ENCODE measurements at regions not wholly inside any gene's neighbourhood (a gene's known extent, or its start where the extent isn't known, plus 50 kb on each side); places are given as distances from the start of the nearest gene placed in this dataset.

GRCh38 chr11:116696381-116696941, 76.3 kb downstream of the BUD13 start:
- Histone ChIP-seq H3F3A (replicated peaks; ENCODE audit: low read depth) (no peaks in the 10 kb centered on the region), H3K27me3 (ENCODE audit: insufficient read depth) (no peaks in the 10 kb centered on the region), H4K20me1 (replicated peaks; ENCODE audit: insufficient read depth) (no peaks in the 10 kb centered on the region), H3K4me3 (no peak overlapping the region), H3K4me1 (ENCODE audit: insufficient read depth) (peaks cover 11% of the 10 kb centered on the region), H3K79me2 (replicated peaks; ENCODE audit: insufficient read depth) (no peaks in the 10 kb centered on the region), H3K9me2 (ENCODE audit: insufficient read depth) (0 out of 2 replicates have a peak, but pooled peaks cover 3% of the 10 kb centered on the region), H2AFZ (peak overlapping the region; percentile 81), H3K36me3 (ENCODE audit: insufficient read depth) (no peaks in the 10 kb centered on the region), H3K4me2 (peak overlapping the region; percentile 51; the same call in 1 of the 2 replicates), H3K27ac (ENCODE audit: low read depth) (no peak overlapping the region)
- Mint-ChIP-seq H3K36me3 (ENCODE audit: low read depth) (no peaks in the 10 kb centered on the region), H3K27ac (no peak overlapping the region), H3K4me3 (no peak overlapping the region), H3K9me3 (no peaks in the 10 kb centered on the region), H3K27me3 (ENCODE audit: insufficient read depth, low read depth, poor library complexity) (peaks cover 12% of the 10 kb centered on the region), H3K4me1 (peaks cover 11% of the 10 kb centered on the region; the same call in 2 of the 3 replicates)
- TF ChIP-seq, protein P1, sequence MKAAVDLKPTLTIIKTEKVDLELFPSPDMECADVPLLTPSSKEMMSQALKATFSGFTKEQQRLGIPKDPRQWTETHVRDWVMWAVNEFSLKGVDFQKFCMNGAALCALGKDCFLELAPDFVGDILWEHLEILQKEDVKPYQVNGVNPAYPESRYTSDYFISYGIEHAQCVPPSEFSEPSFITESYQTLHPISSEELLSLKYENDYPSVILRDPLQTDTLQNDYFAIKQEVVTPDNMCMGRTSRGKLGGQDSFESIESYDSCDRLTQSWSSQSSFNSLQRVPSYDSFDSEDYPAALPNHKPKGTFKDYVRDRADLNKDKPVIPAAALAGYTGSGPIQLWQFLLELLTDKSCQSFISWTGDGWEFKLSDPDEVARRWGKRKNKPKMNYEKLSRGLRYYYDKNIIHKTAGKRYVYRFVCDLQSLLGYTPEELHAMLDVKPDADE (IDR thresholded peaks at IDR 0.05), result no peak
- TF ChIP-seq, protein P2, sequence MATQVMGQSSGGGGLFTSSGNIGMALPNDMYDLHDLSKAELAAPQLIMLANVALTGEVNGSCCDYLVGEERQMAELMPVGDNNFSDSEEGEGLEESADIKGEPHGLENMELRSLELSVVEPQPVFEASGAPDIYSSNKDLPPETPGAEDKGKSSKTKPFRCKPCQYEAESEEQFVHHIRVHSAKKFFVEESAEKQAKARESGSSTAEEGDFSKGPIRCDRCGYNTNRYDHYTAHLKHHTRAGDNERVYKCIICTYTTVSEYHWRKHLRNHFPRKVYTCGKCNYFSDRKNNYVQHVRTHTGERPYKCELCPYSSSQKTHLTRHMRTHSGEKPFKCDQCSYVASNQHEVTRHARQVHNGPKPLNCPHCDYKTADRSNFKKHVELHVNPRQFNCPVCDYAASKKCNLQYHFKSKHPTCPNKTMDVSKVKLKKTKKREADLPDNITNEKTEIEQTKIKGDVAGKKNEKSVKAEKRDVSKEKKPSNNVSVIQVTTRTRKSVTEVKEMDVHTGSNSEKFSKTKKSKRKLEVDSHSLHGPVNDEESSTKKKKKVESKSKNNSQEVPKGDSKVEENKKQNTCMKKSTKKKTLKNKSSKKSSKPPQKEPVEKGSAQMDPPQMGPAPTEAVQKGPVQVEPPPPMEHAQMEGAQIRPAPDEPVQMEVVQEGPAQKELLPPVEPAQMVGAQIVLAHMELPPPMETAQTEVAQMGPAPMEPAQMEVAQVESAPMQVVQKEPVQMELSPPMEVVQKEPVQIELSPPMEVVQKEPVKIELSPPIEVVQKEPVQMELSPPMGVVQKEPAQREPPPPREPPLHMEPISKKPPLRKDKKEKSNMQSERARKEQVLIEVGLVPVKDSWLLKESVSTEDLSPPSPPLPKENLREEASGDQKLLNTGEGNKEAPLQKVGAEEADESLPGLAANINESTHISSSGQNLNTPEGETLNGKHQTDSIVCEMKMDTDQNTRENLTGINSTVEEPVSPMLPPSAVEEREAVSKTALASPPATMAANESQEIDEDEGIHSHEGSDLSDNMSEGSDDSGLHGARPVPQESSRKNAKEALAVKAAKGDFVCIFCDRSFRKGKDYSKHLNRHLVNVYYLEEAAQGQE (IDR thresholded peaks at IDR 0.05; ENCODE audit: unreplicated experiment), result no peak
- TF ChIP-seq EZH2 (IDR thresholded peaks at IDR 0.05; ENCODE audit: low read depth, unreplicated experiment), result no peak
- no peak for TF ChIP-seq EZH2phosphoT487 (IDR thresholded peaks at IDR 0.05; ENCODE audit: unreplicated experiment)
- TF ChIP-seq, protein P3, sequence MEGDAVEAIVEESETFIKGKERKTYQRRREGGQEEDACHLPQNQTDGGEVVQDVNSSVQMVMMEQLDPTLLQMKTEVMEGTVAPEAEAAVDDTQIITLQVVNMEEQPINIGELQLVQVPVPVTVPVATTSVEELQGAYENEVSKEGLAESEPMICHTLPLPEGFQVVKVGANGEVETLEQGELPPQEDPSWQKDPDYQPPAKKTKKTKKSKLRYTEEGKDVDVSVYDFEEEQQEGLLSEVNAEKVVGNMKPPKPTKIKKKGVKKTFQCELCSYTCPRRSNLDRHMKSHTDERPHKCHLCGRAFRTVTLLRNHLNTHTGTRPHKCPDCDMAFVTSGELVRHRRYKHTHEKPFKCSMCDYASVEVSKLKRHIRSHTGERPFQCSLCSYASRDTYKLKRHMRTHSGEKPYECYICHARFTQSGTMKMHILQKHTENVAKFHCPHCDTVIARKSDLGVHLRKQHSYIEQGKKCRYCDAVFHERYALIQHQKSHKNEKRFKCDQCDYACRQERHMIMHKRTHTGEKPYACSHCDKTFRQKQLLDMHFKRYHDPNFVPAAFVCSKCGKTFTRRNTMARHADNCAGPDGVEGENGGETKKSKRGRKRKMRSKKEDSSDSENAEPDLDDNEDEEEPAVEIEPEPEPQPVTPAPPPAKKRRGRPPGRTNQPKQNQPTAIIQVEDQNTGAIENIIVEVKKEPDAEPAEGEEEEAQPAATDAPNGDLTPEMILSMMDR (conservative IDR thresholded peaks at IDR 0.05; ENCODE audit: low read depth in 2 of 2), result no peak
- TF ChIP-seq POLR2AphosphoS5 (IDR thresholded peaks at IDR 0.05; ENCODE audit: low read depth), result no peak
- TF ChIP-seq ZNF114 (CRISPR knock-in tag; IDR thresholded peaks at IDR 0.05), result no peak
- TF ChIP-seq ZNF331 (CRISPR knock-in tag; IDR thresholded peaks at IDR 0.05; ENCODE audit: low read depth), result no peak
- no peak for TF ChIP-seq STAT1 (IDR thresholded peaks at IDR 0.05; ENCODE audit: unreplicated experiment)
- DNase-seq (ENCODE audit: low spot score), result no peak
- ATAC-seq, result peak; percentile 63
